Lower leg skin (tissue), 3 donors: ENCODE measurements at regions not wholly inside any gene's neighbourhood (a gene's known extent, or its start where the extent isn't known, plus 50 kb on each side); places are given as distances from the start of the nearest gene placed in this dataset.

Experiments used
- POLR2A ChIP-seq, 2 donors: fragments of 450-650 bp; IDR thresholded peaks; one replicate each; pipeline ENCODE4 v1.6.1; 2016 to 2017; ENCODE audit warnings: antibody characterized with exemption in 2 of 2, mild to moderate bottlenecking in 1 of 2, moderate library complexity in 1 of 2
- TF ChIP-seq, protein P1 (sequence below), 3 donors: fragments of 450-650 bp; IDR thresholded peaks; one replicate each; pipeline ENCODE4 v1.5.1; 2016; ENCODE audit warnings: antibody characterized with exemption in 3 of 3, mild to moderate bottlenecking in 3 of 3, moderate library complexity in 2 of 3

DNA sequence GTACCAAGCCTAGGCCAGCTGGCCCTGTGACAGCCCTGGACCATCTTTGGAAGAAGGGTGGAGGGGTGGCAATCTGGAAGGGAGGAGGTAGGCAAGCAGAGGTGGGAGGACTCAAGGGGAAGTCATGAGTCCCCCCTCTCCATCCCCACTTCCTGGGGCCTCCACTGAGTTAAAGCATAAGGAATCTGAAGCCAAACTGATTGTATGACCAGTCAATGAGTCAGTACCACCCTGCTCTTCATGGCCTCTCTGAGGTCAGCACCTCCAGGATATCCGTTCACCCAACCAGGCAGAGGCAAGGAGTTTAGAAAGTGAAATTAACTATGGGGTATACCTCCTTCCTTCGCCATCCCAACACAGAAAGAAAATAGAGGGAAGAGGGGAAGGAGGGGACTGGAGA, 272.7 kb downstream of the SOX9 start:
- TF ChIP-seq, protein P1, sequence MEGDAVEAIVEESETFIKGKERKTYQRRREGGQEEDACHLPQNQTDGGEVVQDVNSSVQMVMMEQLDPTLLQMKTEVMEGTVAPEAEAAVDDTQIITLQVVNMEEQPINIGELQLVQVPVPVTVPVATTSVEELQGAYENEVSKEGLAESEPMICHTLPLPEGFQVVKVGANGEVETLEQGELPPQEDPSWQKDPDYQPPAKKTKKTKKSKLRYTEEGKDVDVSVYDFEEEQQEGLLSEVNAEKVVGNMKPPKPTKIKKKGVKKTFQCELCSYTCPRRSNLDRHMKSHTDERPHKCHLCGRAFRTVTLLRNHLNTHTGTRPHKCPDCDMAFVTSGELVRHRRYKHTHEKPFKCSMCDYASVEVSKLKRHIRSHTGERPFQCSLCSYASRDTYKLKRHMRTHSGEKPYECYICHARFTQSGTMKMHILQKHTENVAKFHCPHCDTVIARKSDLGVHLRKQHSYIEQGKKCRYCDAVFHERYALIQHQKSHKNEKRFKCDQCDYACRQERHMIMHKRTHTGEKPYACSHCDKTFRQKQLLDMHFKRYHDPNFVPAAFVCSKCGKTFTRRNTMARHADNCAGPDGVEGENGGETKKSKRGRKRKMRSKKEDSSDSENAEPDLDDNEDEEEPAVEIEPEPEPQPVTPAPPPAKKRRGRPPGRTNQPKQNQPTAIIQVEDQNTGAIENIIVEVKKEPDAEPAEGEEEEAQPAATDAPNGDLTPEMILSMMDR (IDR thresholded peaks at IDR 0.05): no peak
- TF ChIP-seq POLR2A (IDR thresholded peaks at IDR 0.05): no peak
